H1 (cell line): ENCODE measurements at regions not wholly inside any gene's neighbourhood (a gene's known extent, or its start where the extent isn't known, plus 50 kb on each side); places are given as distances from the start of the nearest gene placed in this dataset.

ENCODE experiments used
- CTCF ChIA-PET: fragments of 300-600 bp; sonication (Branson Sonifier 250); formaldehyde crosslinking; loops from one replicate; lab custom pipeline; 2021; ENCODE audit not compliant: partially characterized antibody; lab: Charles Lee
- POLR2A ChIA-PET: fragments of 300-600 bp; sonication (Branson Sonifier 250); formaldehyde crosslinking; loops from one replicate; lab custom pipeline; 2021; ENCODE audit warnings: inconsistent platforms; ENCODE audit not compliant: partially characterized antibody; lab: Charles Lee
- DNase-seq, 2 experiments: peaks; one replicate each; pipeline versions ENCODE4 v3.0.0 to v3.0.0-alpha.2; 2010 to 2022; ENCODE audit warnings: low spot score in 2 of 2, low read depth in 1 of 2, mixed read lengths in 1 of 2
- FAIRE-seq: peaks from 2 replicates; lab custom pipeline; 2011; peaks lifted over from hg19 to GRCh38; lab: Jason Lieb, UNC
- H2AFZ ChIP-seq: 2 replicates; pipeline ENCODE4 v1.8.1; 2012; ENCODE audit warnings: low read length, inconsistent platforms
- H2AK5ac ChIP-seq: 2 replicates; pipeline ENCODE4 v1.6.1; 2013; ENCODE audit warnings: low read depth, low read length
- H2BK120ac ChIP-seq: replicated peaks from 2 replicates; pipeline ENCODE3; 2013; ENCODE audit warnings: low read depth, low read length, inconsistent platforms
- H2BK12ac ChIP-seq: 2 replicates; pipeline ENCODE4 v1.6.1; 2013; ENCODE audit warnings: low read depth, low read length
- H2BK15ac ChIP-seq: 2 replicates; pipeline ENCODE4 v1.6.1; 2013; ENCODE audit warnings: low read length
- H2BK20ac ChIP-seq: 2 replicates; pipeline ENCODE4 v1.6.1; 2013; ENCODE audit warnings: low read length
- H2BK5ac ChIP-seq: 2 replicates; pipeline ENCODE4 v1.6.1; 2013; ENCODE audit warnings: low read depth, low read length
- H3K14ac ChIP-seq: 2 replicates; pipeline ENCODE4 v1.6.1; 2013; ENCODE audit warnings: inconsistent platforms; ENCODE audit not compliant: insufficient read length
- H3K18ac ChIP-seq: 2 replicates; pipeline ENCODE4 v1.6.1; 2013; ENCODE audit warnings: low read length; ENCODE audit errors: extremely low read depth
- H3K23ac ChIP-seq: 2 replicates; pipeline ENCODE4 v1.6.1; 2013; ENCODE audit warnings: inconsistent platforms; ENCODE audit not compliant: insufficient read length
- H3K23me2 ChIP-seq: 2 replicates; pipeline ENCODE4 v1.6.1; 2013; ENCODE audit warnings: low read depth, low read length
- H3K27ac ChIP-seq: 2 replicates; pipeline ENCODE4 v1.6.1; 2011; ENCODE audit warnings: low read depth, low read length, inconsistent platforms
- H3K27me3 ChIP-seq, 4 experiments: replicated peaks in 1 of 4; 1 replicate in 1 of 4; 2 replicates in 3 of 4; pipeline versions ENCODE4 v1.6.1 to v1.8.1; 2011 to 2013; ENCODE audit warnings: low read length in 3 of 4, mild to moderate bottlenecking in 3 of 4, inconsistent platforms in 2 of 4, mixed read lengths in 2 of 4, moderate library complexity in 1 of 4; ENCODE audit not compliant: control insufficient read depth in 3 of 4, insufficient read depth in 3 of 4; ENCODE audit errors: extremely low read depth in 1 of 4
- H3K36me3 ChIP-seq, 4 experiments: 2 replicates each; pipeline versions ENCODE4 v1.6.1 to v1.8.1; 2011 to 2013; ENCODE audit warnings: mild to moderate bottlenecking in 4 of 4, low read length in 3 of 4, moderate library complexity in 2 of 4, control low read depth in 1 of 4, inconsistent platforms in 1 of 4; ENCODE audit not compliant: insufficient read depth in 4 of 4, control insufficient read depth in 2 of 4
- H3K4ac ChIP-seq: replicated peaks from 2 replicates; pipeline ENCODE3; 2013; ENCODE audit warnings: low read length, low read depth, mixed read lengths, inconsistent platforms; ENCODE audit not compliant: insufficient read length
- H3K4me1 ChIP-seq, 4 experiments: replicated peaks in 1 of 4; 1 replicate in 1 of 4; 2 replicates in 3 of 4; pipeline versions ENCODE4 v1.6.1 to v1.8.1; 2011 to 2013; ENCODE audit warnings: low read length in 3 of 4, inconsistent platforms in 2 of 4, mixed read lengths in 1 of 4; ENCODE audit not compliant: insufficient read depth in 4 of 4, control insufficient read depth in 3 of 4
- H3K4me2 ChIP-seq, 2 experiments: 2 replicates each; pipeline versions ENCODE4 v1.6.1 to v1.8.1; 2011 to 2013; ENCODE audit warnings: low read depth in 2 of 2, low read length in 2 of 2, control low read depth in 1 of 2, inconsistent platforms in 1 of 2, mild to moderate bottlenecking in 1 of 2; ENCODE audit not compliant: insufficient read depth in 1 of 2
- H3K4me3 ChIP-seq, 4 experiments: fragments of 200-600, 300-600 bp in 1 of 4; sonication (generic), shearing (Covaris generic), sonication (Bioruptor Twin) in 1 of 4; 2 replicates each; pipeline versions ENCODE4 v1.5.1 to v1.8.1; 2011 to 2016; ENCODE audit warnings: low read length in 4 of 4, low read depth in 3 of 4, control low read depth in 2 of 4, inconsistent platforms in 2 of 4, mild to moderate bottlenecking in 2 of 4, mixed read lengths in 1 of 4, moderate library complexity in 1 of 4; ENCODE audit not compliant: insufficient read depth in 2 of 4; ENCODE audit errors: extremely low read depth in 1 of 4
- H3K56ac ChIP-seq: replicated peaks from 2 replicates; pipeline ENCODE3; 2013; ENCODE audit warnings: low read depth, mild to moderate bottlenecking, mixed read lengths, low read length, inconsistent platforms; ENCODE audit not compliant: insufficient read length
- H3K79me1 ChIP-seq: 2 replicates; pipeline ENCODE4 v1.6.1; 2013; ENCODE audit warnings: low read depth, low read length, control low read depth
- H3K79me2 ChIP-seq, 2 experiments: 2 replicates each; pipeline versions ENCODE4 v1.6.1 to v1.8.1; 2012 to 2013; ENCODE audit warnings: low read length in 2 of 2, mild to moderate bottlenecking in 2 of 2, inconsistent platforms in 1 of 2; ENCODE audit not compliant: insufficient read depth in 2 of 2, control insufficient read depth in 1 of 2
- H3K9ac ChIP-seq, 4 experiments: replicated peaks in 1 of 4; 1 replicate in 1 of 4; 2 replicates in 3 of 4; pipeline versions ENCODE4 v1.6.1 to v1.8.1; 2011 to 2013; ENCODE audit warnings: low read depth in 3 of 4, low read length in 3 of 4, control low read depth in 2 of 4, mild to moderate bottlenecking in 2 of 4, moderate library complexity in 2 of 4, inconsistent platforms in 1 of 4; ENCODE audit errors: extremely low read depth in 1 of 4
- H3K9me3 ChIP-seq, 2 experiments: 2 replicates each; pipeline versions ENCODE4 v1.6.1 to v1.8.1; 2012 to 2013; ENCODE audit warnings: mild to moderate bottlenecking in 2 of 2, moderate library complexity in 2 of 2, control low read depth in 1 of 2, inconsistent platforms in 1 of 2, low read depth in 1 of 2, low read length in 1 of 2, mixed read lengths in 1 of 2; ENCODE audit not compliant: insufficient read depth in 2 of 2
- H4K20me1 ChIP-seq, 2 experiments: replicated peaks in 1 of 2; 2 replicates each; pipeline versions ENCODE3 to v1.8.1; 2011 to 2013; ENCODE audit warnings: inconsistent platforms in 2 of 2, low read length in 2 of 2, mild to moderate bottlenecking in 1 of 2; ENCODE audit not compliant: insufficient read depth in 2 of 2, control insufficient read depth in 1 of 2
- H4K5ac ChIP-seq: 2 replicates; pipeline ENCODE4 v1.6.1; 2013; ENCODE audit warnings: low read length, low read depth, mixed read lengths, inconsistent platforms; ENCODE audit not compliant: insufficient read length
- H4K8ac ChIP-seq: 2 replicates; pipeline ENCODE4 v1.8.0; 2013; ENCODE audit warnings: mild to moderate bottlenecking, moderate library complexity, low read length, inconsistent platforms; ENCODE audit not compliant: insufficient read depth; ENCODE audit errors: extremely low read depth
- H4K91ac ChIP-seq: replicated peaks from 2 replicates; pipeline ENCODE3; 2013; ENCODE audit warnings: low read length, mixed read lengths, inconsistent platforms; ENCODE audit not compliant: insufficient read length
- ASH2L ChIP-seq: fragments of 200-600, 300-600 bp; sonication (generic); IDR thresholded peaks from one replicate; pipeline ENCODE4 v1.7.1; 2017; ENCODE audit warnings: low read length
- NRF1 ChIP-seq: IDR thresholded peaks from 2 replicates; pipeline ENCODE4 v1.6.1; 2011; ENCODE audit warnings: mild to moderate bottlenecking, low read depth, low read length, improper control_type of control experiment
- POLR2A ChIP-seq, 2 experiments: IDR thresholded peaks; 1 replicate in 1 of 2; 2 replicates in 1 of 2; pipeline ENCODE4 v1.6.1; 2011; ENCODE audit warnings: low read depth in 2 of 2, low read length in 2 of 2, mild to moderate bottlenecking in 2 of 2; ENCODE audit errors: control extremely low read depth in 1 of 2
- RAD21 ChIP-seq, 2 experiments: IDR thresholded peaks in 1 of 2; conservative IDR thresholded peaks in 1 of 2; 2 replicates each; pipeline ENCODE4 v1.6.1; 2011; ENCODE audit warnings: low read depth in 2 of 2, low read length in 2 of 2, improper control_type of control experiment in 1 of 2, inconsistent platforms in 1 of 2, mild to moderate bottlenecking in 1 of 2, moderate library complexity in 1 of 2
- RXRA ChIP-seq: IDR thresholded peaks from 2 replicates; pipeline ENCODE4 v1.6.1; 2011; ENCODE audit warnings: low read depth, mild to moderate bottlenecking, low read length, moderate library complexity; ENCODE audit not compliant: insufficient read depth
- SAP30 ChIP-seq: fragments of 300-600 bp; sonication (generic); IDR thresholded peaks from 2 replicates; pipeline ENCODE4 v1.7.1; 2012; ENCODE audit warnings: low read length, moderate library complexity, mild to moderate bottlenecking, inconsistent platforms; ENCODE audit not compliant: insufficient read depth, insufficient replicate concordance
- SIRT6 ChIP-seq: IDR thresholded peaks from one replicate; pipeline ENCODE4 v1.7.1; 2012; ENCODE audit warnings: low read length, inconsistent platforms
- SP2 ChIP-seq: IDR thresholded peaks from 2 replicates; pipeline ENCODE4 v1.6.1; 2012; ENCODE audit warnings: mild to moderate bottlenecking, low read length, inconsistent platforms
- ZNF274 ChIP-seq: IDR thresholded peaks from 2 replicates; pipeline ENCODE4 v1.7.0; 2012; ENCODE audit warnings: low read length, borderline replicate concordance; ENCODE audit errors: extremely low read depth
- WGBS, 2 experiments: shearing (Covaris generic) in 1 of 2; methylation state at CpG; one replicate each; pipeline versions ENCODE4 v1.1.6 to v1.1.7; 2013 to 2015; ENCODE audit warnings: low lambda C conversion rate in 2 of 2, mixed read lengths in 2 of 2, inconsistent platforms in 1 of 2, low coverage in 1 of 2, missing lambda C conversion rate in 1 of 2; ENCODE audit not compliant: insufficient replicate concordance in 2 of 2, insufficient coverage in 1 of 2, insufficient read length in 1 of 2; ENCODE audit errors: extremely low coverage in 1 of 2, missing lambda C conversion rate in 1 of 2; 5-methylcytosine and 5-hydroxymethylcytosine counted together
- TF ChIP-seq, protein P1 (sequence below): IDR thresholded peaks from 2 replicates; pipeline ENCODE4 v1.6.1; 2012; ENCODE audit warnings: inconsistent platforms

DNA sequence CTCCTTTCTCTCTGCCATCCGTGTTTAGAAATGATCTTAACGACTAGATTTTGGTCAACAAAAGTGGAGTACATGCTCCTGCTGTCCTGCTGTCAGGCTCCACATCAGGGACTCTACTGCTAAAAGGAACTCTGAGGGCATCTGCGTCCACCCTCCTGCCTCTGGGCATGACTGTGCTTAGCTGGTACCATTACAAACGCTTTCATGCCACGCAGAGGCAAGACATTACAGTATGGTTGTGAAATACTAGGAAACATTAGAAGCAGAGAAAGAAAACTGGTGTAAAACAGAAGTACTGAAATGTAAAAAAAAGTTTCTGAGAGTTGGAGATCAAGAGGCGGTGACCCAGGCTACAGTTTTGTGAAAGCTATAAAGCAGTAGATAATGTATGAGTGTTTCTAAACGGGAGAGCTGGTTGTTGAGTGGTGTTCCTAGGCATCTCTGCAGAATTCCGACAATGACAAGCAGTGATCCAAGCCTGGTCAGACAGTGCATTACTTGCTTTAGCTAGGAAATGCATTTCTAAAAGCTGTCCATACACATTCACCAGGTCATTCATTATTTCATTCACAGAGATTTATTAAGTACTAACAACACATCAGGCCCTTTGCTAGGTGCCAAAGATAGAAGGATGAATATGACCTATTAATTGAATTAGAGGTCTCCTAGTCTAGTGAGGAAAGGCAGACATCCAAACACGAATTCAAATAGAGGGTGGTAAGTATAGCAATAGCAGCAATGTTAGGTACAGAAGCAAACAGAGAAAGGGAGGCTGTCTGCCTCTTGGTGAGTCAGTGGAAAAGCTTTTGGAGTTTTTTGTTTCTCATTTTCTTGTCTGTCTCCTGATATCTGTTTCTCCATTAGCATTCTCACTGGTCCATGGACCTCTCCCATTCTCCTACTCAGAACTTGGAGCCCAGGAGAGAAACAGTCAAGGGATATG lies 401.9 kb downstream of the LMO4 start:
- Histone ChIP-seq H2BK5ac (no peak overlapping the region), H3K79me2 (no peaks in the 10 kb centered on the region), H3K9ac (no peak overlapping the region), H2AK5ac (no peak overlapping the region), H4K20me1 (no peaks in the 10 kb centered on the region), H3K56ac (no peak overlapping the region), H3K4ac (no peak overlapping the region), H3K27ac (no peak overlapping the region), H2BK120ac (no peak overlapping the region), H4K8ac (no peak overlapping the region), H3K23ac (no peak overlapping the region), H3K27me3 (no peaks in the 10 kb centered on the region), H2BK12ac (no peak overlapping the region), H2BK20ac (no peak overlapping the region), H3K4me1 (no peaks in the 10 kb centered on the region), H2BK15ac (no peak overlapping the region), H3K4me2 (no peak overlapping the region), H4K91ac (no peak overlapping the region), H3K4me3 (no peak overlapping the region), H3K9me3 (no peaks in the 10 kb centered on the region), H4K5ac (no peak overlapping the region), H3K36me3 (no peaks in the 10 kb centered on the region), H3K79me1 (no peaks in the 10 kb centered on the region), H3K23me2 (no peaks in the 10 kb centered on the region), H3K18ac (no peak overlapping the region), H2AFZ (0 out of 2 replicates have a peak overlapping the region, but pooled peaks have one; percentile 65), H3K14ac (no peak overlapping the region)
- FAIRE-seq (no peak), DNase-seq (no peak)
- ChIA-PET CTCF (interaction anchor here (0.6 to 1.5 kb wide), 2 partner anchors 15 to 187 kb away, joined by 4 to 5 read pairs; no protein-coding TSS in a partner anchor), POLR2A (no interaction called here)
- WGBS, 2 experiments, result 92% methylated on average over 9 of the region's 9 CpGs; no CpG with 5 or more reads in 1 of the 2 experiments
- TF ChIP-seq NRF1 (no peak), RXRA (no peak), SAP30 (no peak), SIRT6 (no peak), RAD21 (IDR thresholded peaks at IDR 0.05 in 1 of 2, conservative IDR thresholded peaks at IDR 0.05 in 1 of 2; ENCODE audit: low read depth in 2 of 2, low read length in 2 of 2) (no peak), POLR2A (IDR thresholded peaks at IDR 0.05; ENCODE audit: control extremely low read depth in 1 of 2, low read depth in 2 of 2, low read length in 2 of 2) (no peak), ZNF274 (no peak), ASH2L (no peak), SP2 (no peak)
- TF ChIP-seq, protein P1, sequence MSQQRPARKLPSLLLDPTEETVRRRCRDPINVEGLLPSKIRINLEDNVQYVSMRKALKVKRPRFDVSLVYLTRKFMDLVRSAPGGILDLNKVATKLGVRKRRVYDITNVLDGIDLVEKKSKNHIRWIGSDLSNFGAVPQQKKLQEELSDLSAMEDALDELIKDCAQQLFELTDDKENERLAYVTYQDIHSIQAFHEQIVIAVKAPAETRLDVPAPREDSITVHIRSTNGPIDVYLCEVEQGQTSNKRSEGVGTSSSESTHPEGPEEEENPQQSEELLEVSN, result no peak
